Left renal cortex interstitium (tissue), 4 donors: ENCODE measurements at regions not wholly inside any gene's neighbourhood (a gene's known extent, or its start where the extent isn't known, plus 50 kb on each side); places are given as distances from the start of the nearest gene placed in this dataset.

Experiments
- DNase-seq, 4 donors: peaks; one replicate each; pipeline ENCODE4 v3.0.0-alpha.2; 2013; ENCODE audit warnings: low read depth in 4 of 4, low spot score in 2 of 4, missing footprints in 1 of 4

- DNase-seq = no peak
These were observed 503.5 kb upstream of the CITED2 start for GRCh38 chr6:139877828-139878405.

DNA sequence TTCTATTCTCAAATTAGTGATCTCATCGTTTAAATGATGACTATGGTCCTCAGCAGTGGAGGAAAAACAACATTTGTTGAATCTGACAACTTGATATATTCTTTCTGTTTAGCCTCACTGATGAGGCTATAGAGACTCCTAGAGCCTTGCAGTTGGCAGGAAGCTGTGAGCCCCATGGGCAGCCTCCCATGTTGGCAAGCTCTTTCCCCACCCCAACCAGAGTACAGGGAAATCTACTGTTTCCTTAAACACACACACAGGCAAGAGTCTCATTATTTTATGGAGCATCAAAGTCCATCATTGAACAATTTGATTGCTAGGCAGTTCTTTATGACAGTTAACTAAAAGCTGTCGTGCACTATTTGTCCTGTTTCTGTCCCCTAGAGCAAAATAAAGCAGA is 498.2 kb upstream of the CITED2 start:
- no peak for DNase-seq

DNA sequence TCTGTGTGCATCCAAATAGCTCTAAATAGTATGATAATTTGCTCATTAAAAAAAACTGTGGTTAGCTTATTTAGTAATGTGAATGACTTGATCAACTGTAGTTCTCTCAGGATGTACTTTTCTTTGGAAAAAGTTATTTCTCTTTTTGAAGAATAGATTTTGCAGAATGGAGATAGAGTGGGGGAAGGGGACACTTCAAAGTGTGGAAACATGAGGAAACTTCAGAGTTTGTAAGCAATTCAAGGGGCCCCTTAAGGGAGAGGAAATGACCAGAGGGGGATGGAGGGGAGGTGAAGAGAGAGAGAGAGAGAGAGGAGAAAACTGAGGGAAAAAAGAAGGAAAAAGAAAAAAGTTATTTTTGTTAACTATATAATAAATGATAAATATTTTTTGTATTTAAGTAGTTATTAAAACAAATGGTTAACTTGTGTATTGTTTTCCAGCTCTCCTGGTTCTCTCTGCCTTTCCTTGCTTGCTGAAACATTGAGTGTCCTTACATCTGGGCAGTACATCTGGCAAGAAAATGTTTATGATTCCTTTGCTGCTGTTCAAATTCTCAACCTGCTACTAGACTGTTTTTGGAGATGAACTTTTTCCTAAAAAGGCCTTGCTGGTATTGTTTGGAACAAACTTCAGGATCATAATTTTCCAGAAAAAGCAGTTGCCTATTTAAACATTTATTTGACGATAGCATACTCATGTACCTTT is 497.5 kb upstream of the CITED2 start:
- DNase-seq = no peak

DNA sequence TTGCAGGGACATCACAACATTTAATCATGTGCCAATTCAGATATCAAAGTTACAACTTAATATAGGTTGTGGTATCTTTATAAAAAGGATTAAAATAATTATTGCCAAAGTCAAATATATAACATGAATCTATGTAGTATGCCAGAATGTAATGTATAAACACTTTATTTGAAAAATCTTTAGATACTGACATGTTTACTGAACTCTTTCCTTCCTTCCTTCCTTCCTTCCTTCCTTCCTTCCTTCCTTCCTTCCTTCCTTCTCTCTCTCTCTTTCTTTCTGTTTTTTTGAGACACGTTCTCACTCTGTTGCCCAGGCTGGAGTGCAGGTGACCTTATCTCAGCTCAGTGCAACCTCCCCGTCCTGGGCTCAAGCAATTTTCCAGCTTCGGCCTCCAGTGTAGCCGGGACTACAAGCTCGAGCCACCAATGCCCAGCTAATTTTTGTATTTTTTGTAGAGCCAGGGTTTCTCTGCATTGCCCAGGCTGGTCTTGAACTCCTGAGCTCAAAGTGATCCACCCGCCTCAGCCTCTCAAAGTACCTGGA is 496.8 kb upstream of the CITED2 start:
- DNase-seq = no peak

DNA sequence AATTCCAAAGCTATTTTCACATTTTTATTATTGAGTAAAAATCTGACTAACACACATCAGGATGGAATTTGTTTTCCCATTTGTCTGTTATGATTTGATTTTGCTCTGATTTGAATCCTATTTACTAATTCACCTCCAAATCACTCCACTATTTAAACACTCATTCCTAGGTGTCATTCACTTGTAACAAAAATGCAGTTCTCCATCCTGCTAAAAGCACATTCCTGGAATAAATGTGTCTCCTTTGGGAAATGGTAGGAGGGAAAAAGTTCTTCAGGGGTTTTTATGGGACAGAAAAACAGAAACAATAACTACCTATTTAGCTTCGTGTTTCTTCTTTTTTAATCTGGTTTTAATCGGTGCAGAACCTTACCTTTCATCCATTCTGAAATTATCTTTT is 494.1 kb upstream of the CITED2 start:
- no peak for DNase-seq

DNA sequence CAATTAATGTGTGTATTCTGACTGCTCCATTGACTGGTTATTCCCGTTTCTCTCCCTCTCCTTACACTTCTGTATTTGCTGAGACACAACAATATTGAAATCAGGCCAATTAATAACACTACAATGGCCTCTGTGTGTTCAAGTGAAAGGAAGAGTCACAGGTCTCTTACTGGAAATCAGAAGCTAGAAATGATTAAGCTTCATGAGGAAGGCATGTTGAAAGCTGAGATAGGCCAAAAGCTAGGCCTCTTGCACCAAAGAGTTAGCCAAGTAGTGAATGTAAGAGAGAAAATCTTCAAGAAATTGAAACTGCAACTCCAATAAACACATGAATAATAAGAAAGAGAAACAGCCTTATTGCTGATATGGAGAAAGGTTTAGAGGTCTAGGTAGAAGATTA is 489.5 kb upstream of the CITED2 start:
- DNase-seq = no peak

- DNase-seq = no peak
These were observed 488.9 kb upstream of the CITED2 start for GRCh38 chr6:139863346-139863745.

GRCh38 chr6:139862311-139862710 is 487.9 kb upstream of the CITED2 start:
- no peak for DNase-seq

DNA sequence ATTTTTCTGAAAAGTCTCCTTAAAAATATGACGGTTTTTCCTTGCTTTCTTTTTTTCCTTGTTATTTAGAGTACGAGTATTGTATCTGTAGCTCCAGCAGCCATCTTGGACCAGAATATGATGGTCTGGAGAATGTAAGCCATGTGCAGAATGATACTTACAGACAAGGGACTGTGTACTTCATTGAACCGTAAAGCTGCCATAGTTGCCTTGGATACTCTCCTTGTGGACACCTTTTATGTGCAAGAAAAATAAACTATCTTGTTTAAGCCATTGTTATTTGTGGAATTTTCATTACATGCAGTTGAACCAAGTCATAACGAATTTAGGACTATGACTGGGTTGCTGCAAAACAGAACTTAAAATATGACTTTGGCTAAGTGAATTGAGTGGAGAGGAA is 485.8 kb upstream of the CITED2 start:
- no peak for DNase-seq

- DNase-seq = no peak
These were observed 484.0 kb upstream of the CITED2 start for GRCh38 chr6:139858429-139858828.

DNA sequence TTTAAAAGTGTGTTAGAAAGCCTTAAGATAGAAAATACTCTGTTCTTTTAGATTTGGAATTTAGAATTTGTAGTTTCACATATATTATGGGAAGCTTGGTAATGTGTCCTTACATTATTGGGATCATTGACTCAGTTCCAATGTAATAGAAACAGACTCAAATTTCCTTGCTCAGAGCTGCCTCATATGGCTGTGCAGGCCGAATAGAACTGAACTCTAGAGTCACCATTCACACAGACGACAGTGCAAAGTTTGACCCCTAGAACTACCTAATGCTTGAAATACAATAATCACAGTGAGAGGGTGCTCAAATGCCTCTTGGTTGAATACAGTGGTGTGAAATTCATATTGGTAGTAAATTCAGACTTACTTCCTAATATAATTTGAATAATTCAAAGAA is 482.7 kb upstream of the CITED2 start:
- no peak for DNase-seq

DNA sequence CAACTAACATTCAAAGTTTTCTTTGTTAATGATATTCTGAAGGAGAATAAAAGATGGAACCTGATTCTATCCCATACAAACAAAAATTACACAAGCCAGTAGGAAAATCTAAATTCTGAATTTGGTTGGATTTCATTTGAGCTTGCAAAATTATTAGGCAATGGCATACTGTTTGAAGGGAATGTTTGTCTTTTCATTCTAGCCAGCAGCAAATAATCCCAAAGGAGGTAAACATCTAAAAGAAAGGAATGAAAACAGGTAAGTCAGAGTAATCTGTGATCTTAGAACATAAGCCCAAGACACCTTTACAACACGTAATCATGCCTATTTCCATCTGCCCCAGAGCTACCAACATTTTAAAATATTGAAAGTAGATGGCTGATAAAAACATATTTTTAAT is 482.1 kb upstream of the CITED2 start:
- DNase-seq = no peak

GRCh38 chr6:139855671-139856311 is 481.3 kb upstream of the CITED2 start:
- DNase-seq = no peak

DNA sequence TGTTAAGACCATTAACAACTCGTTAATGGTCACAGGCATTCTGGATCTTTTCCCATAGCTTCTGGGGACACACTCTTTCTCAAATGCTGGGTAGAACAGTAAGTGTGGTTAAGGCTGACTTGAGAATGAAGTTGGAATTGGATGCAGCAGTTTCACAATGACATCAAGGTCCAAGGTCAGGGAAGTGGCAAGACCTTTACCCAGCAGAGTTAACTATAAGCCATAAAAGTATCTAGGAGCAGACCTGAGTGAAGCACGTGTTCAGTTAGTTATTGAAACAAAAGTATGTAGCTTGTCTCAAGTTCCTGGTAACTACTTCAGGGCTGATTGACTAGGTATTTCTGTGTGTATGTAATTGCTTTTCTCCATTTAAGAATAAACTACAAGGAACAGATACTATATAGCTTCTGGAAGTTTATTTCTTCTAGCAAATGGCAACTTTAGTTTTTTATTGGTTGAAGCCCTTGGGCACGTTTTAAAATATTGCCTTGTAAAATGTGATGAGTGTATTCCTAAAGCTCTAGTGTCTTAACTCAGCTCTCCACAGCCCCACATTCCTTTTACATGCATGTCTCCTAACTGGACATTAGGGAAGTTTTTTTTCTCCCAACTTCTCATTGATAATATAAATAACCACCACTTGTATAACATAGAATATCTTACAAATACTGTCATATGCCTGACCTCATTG is 479.0 kb upstream of the CITED2 start:
- DNase-seq = no peak

GRCh38 chr6:139852488-139853140 is 478.2 kb upstream of the CITED2 start:
- no peak for DNase-seq

DNA sequence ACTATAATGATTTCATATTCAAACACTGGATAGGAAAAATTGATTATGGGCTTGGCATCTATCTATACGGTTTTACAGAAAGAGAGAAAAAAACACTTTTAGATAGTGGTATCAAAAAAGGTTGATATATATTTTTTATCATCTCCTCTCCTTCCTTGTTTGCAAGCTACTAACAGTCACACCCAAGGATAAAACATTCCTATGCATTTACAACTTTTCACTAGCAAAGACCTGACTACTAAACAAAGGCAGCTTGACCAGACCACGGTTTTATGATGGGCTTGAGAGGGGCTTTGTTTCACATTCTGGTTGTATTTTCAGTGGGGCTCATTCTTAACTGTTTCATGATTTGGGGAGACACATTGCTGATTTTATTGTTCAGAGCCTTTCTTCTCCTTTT is 477.6 kb upstream of the CITED2 start:
- no peak for DNase-seq

- DNase-seq = no peak
These were observed 476.8 kb upstream of the CITED2 start for GRCh38 chr6:139851206-139851605.

DNA sequence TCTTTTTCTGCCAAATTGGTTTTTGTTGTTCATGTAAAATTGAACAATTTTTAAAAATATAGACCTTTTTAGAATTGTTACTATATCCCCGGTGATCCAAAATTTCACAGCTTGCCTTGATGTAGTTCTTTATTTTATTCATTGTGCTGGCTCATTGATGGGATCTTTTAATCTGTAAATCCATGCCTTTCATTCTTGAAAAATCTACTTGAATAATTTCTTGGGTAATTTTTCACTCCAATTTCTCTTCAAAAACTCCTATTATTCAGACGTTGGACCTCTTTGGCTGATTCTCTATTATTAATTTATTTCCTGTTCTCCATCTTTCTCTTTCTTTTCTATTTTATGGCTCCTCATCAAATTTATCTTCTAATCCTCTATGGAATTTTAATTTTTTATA is 476.1 kb upstream of the CITED2 start:
- no peak for DNase-seq

GRCh38 chr6:139847457-139847813 is 473.0 kb upstream of the CITED2 start:
- no peak for DNase-seq

DNA sequence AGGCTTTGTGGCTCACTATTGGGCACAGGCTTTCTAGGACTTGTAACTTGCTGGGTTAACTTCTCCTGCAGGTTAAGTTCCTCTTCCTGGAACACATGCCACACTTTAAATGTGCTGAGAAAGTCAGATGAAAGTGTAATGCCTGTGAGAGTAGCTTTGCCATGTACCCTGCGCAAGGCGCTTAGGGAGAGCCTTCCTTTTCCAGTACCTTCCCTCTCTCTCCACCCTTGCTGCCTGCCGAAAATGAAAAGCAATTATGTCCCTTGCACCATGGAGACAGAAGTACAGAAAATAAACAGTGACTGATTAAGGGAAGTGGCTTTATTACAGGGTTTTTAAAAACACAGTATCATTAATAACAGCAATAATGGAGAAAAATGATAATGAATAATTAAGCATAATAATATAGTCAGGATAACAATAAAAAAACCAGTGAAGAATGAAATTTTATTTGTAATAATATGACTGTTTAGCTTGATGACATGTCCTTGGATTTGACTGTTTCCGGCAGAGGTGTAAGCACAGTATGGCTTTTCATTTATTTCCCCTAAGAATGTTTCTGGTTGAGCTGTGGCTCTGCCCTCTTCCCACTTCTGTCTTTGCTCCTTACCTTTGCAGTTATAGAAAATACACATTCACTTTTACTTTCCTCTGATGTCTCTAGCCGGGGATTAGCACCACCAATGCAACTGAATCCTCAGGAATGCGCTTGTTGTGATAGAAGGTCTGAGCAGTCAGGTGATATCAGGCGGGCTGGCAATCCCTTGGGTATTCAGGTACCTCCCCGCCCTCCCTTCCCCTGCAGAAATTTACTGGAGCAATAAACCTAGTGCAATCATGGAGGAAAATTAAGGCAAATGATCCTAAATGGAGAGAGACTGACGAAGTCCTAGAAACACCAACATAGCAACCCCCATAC is 472.3 kb upstream of the CITED2 start:
- DNase-seq = no peak
